ENCODE measurements at regions not wholly inside any gene's neighbourhood (a gene's known extent, or its start where the extent isn't known, plus 50 kb on each side); places are given as distances from the start of the nearest gene placed in this dataset.

DNA sequence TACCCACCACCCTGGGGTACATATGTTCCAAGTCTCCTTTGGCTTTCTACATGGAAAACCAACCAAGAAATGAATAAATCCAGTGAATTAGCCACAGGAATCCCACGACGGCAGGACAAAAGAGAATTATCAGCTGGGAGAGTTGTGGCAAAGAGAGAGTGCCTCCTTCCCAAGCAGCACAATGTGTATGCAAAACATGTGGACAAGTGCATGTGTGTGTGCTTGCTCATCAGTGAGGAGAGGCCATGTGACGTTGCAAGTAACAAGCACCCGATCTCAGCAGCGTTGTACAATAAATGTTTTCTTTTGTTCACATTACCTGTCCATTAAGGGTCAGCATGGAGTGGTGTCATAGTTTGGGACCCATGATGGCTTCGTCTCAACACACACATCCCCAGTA lies 50.0 kb upstream of the EMX2 start:
- TF ChIP-seq ERF (CRISPR knock-in tag; IDR thresholded peaks at IDR 0.05) (no peak), MBD4 (IDR thresholded peaks at IDR 0.05; ENCODE audit: borderline replicate concordance, low read length) (no peak), ZNF34 (CRISPR knock-in tag; IDR thresholded peaks at IDR 0.05; ENCODE audit: borderline replicate concordance) (no peak), ZNF33B (CRISPR knock-in tag; IDR thresholded peaks at IDR 0.05) (no peak), ZFP1 (CRISPR knock-in tag; IDR thresholded peaks at IDR 0.05) (no peak), EP300 (IDR thresholded peaks at IDR 0.05; ENCODE audit: low read depth in 2 of 2, low read length in 2 of 2) (no peak), EP300 (CRISPR knock-in tag; IDR thresholded peaks at IDR 0.05; ENCODE audit: borderline replicate concordance) (no peak), ZNF761 (CRISPR knock-in tag; conservative IDR thresholded peaks at IDR 0.05) (no peak)
- TF ChIP-seq, protein P1, sequence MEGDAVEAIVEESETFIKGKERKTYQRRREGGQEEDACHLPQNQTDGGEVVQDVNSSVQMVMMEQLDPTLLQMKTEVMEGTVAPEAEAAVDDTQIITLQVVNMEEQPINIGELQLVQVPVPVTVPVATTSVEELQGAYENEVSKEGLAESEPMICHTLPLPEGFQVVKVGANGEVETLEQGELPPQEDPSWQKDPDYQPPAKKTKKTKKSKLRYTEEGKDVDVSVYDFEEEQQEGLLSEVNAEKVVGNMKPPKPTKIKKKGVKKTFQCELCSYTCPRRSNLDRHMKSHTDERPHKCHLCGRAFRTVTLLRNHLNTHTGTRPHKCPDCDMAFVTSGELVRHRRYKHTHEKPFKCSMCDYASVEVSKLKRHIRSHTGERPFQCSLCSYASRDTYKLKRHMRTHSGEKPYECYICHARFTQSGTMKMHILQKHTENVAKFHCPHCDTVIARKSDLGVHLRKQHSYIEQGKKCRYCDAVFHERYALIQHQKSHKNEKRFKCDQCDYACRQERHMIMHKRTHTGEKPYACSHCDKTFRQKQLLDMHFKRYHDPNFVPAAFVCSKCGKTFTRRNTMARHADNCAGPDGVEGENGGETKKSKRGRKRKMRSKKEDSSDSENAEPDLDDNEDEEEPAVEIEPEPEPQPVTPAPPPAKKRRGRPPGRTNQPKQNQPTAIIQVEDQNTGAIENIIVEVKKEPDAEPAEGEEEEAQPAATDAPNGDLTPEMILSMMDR (CRISPR knock-in tag; IDR thresholded peaks at IDR 0.05) = no peak

All from HepG2 (cell line).